ENCODE measurements at regions not wholly inside any gene's neighbourhood (a gene's known extent, or its start where the extent isn't known, plus 50 kb on each side); places are given as distances from the start of the nearest gene placed in this dataset.

GRCh38 chr6:140401761-140402160 is 1027.3 kb upstream of the CITED2 start:
- Histone ChIP-seq H3K27me3 (ENCODE audit: low read depth, low read length) (no peaks in the 10 kb centered on the region), H3K9me3 (ENCODE audit: control insufficient read depth in 1 of 2, low read length in 2 of 2) (peaks cover 0 to 7% of the 10 kb centered on the region in 2 donors), H3K4me3 (ENCODE audit: low read depth in 1 of 2, low read length in 2 of 2) (no peak overlapping the region), H3K27ac (ENCODE audit: low read length) (no peak overlapping the region), H3K4me1 (ENCODE audit: control insufficient read depth in 1 of 2, insufficient read depth in 2 of 2, low read length in 2 of 2) (no peaks in the 10 kb centered on the region), H3K36me3 (ENCODE audit: control insufficient read depth in 1 of 2, insufficient read depth in 2 of 2, low read length in 2 of 2) (no peaks in the 10 kb centered on the region)

GRCh38 chr6:140398076-140398475 is 1023.6 kb upstream of the CITED2 start:
- Histone ChIP-seq H3K9me3 (ENCODE audit: control insufficient read depth in 1 of 2, low read length in 2 of 2) (no peaks in the 10 kb centered on the region), H3K36me3 (ENCODE audit: control insufficient read depth in 1 of 2, insufficient read depth in 2 of 2, low read length in 2 of 2) (no peaks in the 10 kb centered on the region), H3K4me1 (ENCODE audit: control insufficient read depth in 1 of 2, insufficient read depth in 2 of 2, low read length in 2 of 2) (no peaks in the 10 kb centered on the region), H3K27me3 (ENCODE audit: low read depth, low read length) (no peaks in the 10 kb centered on the region), H3K4me3 (ENCODE audit: low read depth in 1 of 2, low read length in 2 of 2) (no peak overlapping the region), H3K27ac (ENCODE audit: low read length) (no peak overlapping the region)

- H3K27ac ChIP-seq (ENCODE audit: low read length) = no peak overlapping the region
- no peak overlapping the region for H3K4me3 ChIP-seq (ENCODE audit: low read depth in 1 of 2, low read length in 2 of 2)
- no peaks in the 10 kb centered on the region for H3K27me3 ChIP-seq (ENCODE audit: low read depth, low read length)
- no peaks in the 10 kb centered on the region for H3K36me3 ChIP-seq (ENCODE audit: control insufficient read depth in 1 of 2, insufficient read depth in 2 of 2, low read length in 2 of 2)
- no peaks in the 10 kb centered on the region for H3K9me3 ChIP-seq (ENCODE audit: control insufficient read depth in 1 of 2, low read length in 2 of 2)
- H3K4me1 ChIP-seq (ENCODE audit: control insufficient read depth in 1 of 2, insufficient read depth in 2 of 2, low read length in 2 of 2) = no peaks in the 10 kb centered on the region
Measured at GRCh38 chr6:140397106-140397505, 1022.7 kb upstream of the CITED2 start.

GRCh38 chr6:140393665-140394540 is 1019.5 kb upstream of the CITED2 start:
- Histone ChIP-seq H3K9me3 (ENCODE audit: control insufficient read depth in 1 of 2, low read length in 2 of 2) (no peaks in the 10 kb centered on the region), H3K27me3 (ENCODE audit: low read depth, low read length) (no peaks in the 10 kb centered on the region), H3K4me1 (ENCODE audit: control insufficient read depth in 1 of 2, insufficient read depth in 2 of 2, low read length in 2 of 2) (no peaks in the 10 kb centered on the region), H3K27ac (ENCODE audit: low read length) (no peak overlapping the region), H3K4me3 (ENCODE audit: low read depth in 1 of 2, low read length in 2 of 2) (no peak overlapping the region), H3K36me3 (ENCODE audit: control insufficient read depth in 1 of 2, insufficient read depth in 2 of 2, low read length in 2 of 2) (no peaks in the 10 kb centered on the region)

DNA sequence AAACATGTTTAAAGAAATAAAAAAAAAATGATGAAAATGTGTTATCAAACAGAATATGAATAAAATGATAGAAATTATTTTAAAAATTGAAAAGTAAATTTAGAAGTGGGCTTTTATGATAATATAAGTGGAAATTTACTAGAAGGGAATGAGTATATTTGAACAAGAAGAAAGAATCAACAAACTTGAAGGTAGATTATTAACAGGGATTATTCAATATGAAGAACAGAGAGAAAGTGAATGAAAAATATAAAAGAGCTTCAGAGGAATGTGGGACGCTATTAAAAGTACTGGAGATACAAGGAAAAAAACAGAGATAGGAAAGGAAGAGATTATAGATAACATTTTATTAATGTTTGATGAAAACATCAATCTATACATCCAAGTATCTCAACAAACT is 1014.4 kb upstream of the CITED2 start:
- H3K36me3 ChIP-seq (ENCODE audit: control insufficient read depth in 1 of 2, insufficient read depth in 2 of 2, low read length in 2 of 2) = no peaks in the 10 kb centered on the region
- H3K9me3 ChIP-seq (ENCODE audit: control insufficient read depth in 1 of 2, low read length in 2 of 2) = no peaks in the 10 kb centered on the region
- no peaks in the 10 kb centered on the region for H3K27me3 ChIP-seq (ENCODE audit: low read depth, low read length)
- H3K4me3 ChIP-seq (ENCODE audit: low read depth in 1 of 2, low read length in 2 of 2) = no peak overlapping the region
- H3K4me1 ChIP-seq (ENCODE audit: control insufficient read depth in 1 of 2, insufficient read depth in 2 of 2, low read length in 2 of 2) = no peaks in the 10 kb centered on the region
- no peak overlapping the region for H3K27ac ChIP-seq (ENCODE audit: low read length)

GRCh38 chr6:140388192-140388802 is 1013.8 kb upstream of the CITED2 start:
- H3K27ac ChIP-seq (ENCODE audit: low read length) = no peak overlapping the region
- no peaks in the 10 kb centered on the region for H3K36me3 ChIP-seq (ENCODE audit: control insufficient read depth in 1 of 2, insufficient read depth in 2 of 2, low read length in 2 of 2)
- no peaks in the 10 kb centered on the region for H3K9me3 ChIP-seq (ENCODE audit: control insufficient read depth in 1 of 2, low read length in 2 of 2)
- no peaks in the 10 kb centered on the region for H3K27me3 ChIP-seq (ENCODE audit: low read depth, low read length)
- no peak overlapping the region for H3K4me3 ChIP-seq (ENCODE audit: low read depth in 1 of 2, low read length in 2 of 2)
- H3K4me1 ChIP-seq (ENCODE audit: control insufficient read depth in 1 of 2, insufficient read depth in 2 of 2, low read length in 2 of 2) = no peaks in the 10 kb centered on the region

DNA sequence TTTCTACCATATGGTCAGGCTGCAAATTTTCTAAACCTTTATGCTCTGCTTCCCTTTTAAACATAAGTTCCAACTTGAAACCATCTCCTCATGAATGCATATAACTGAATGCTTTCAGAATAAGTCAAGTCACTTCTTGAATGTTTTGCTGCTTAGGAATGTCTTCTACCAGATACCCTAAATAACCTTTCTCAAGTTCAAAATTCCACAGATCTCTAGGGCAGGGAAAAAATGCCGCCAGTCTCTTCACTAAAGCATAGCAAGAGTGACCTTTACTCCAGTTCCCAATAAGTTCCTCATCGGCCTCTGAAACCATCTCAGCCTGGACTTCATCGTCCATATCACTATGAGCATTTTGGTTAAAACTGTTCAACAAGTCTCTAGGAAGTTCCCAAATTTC is 1011.2 kb upstream of the CITED2 start:
- Histone ChIP-seq H3K27me3 (ENCODE audit: low read depth, low read length) (no peaks in the 10 kb centered on the region), H3K4me1 (ENCODE audit: control insufficient read depth in 1 of 2, insufficient read depth in 2 of 2, low read length in 2 of 2) (no peaks in the 10 kb centered on the region), H3K4me3 (ENCODE audit: low read depth in 1 of 2, low read length in 2 of 2) (no peak overlapping the region), H3K27ac (ENCODE audit: low read length) (no peak overlapping the region), H3K36me3 (ENCODE audit: control insufficient read depth in 1 of 2, insufficient read depth in 2 of 2, low read length in 2 of 2) (no peaks in the 10 kb centered on the region), H3K9me3 (ENCODE audit: control insufficient read depth in 1 of 2, low read length in 2 of 2) (no peaks in the 10 kb centered on the region)

DNA sequence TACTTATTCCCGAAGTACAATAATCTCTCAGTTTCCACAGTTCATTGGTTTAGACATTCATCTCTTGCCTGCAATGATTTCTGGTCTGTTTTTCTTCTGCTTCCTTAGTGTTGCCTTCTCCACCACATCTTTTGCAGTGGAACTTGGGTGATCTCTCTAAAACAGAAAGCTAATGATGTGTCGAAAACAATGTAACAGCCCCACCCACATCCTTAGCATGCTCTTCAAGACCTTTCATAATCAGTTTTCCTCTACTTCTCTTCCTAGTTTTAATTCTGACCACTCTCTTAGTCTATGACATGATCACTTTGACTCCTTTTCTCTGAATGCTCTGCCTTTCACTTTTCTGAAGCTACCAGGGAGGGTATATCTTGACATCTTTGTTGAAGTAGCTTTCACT is 1007.9 kb upstream of the CITED2 start:
- H3K27me3 ChIP-seq (ENCODE audit: low read depth, low read length) = no peaks in the 10 kb centered on the region
- H3K9me3 ChIP-seq (ENCODE audit: control insufficient read depth in 1 of 2, low read length in 2 of 2) = no peaks in the 10 kb centered on the region
- H3K4me3 ChIP-seq (ENCODE audit: low read depth in 1 of 2, low read length in 2 of 2) = no peak overlapping the region
- no peaks in the 10 kb centered on the region for H3K4me1 ChIP-seq (ENCODE audit: control insufficient read depth in 1 of 2, insufficient read depth in 2 of 2, low read length in 2 of 2)
- H3K27ac ChIP-seq (ENCODE audit: low read length) = no peak overlapping the region
- no peaks in the 10 kb centered on the region for H3K36me3 ChIP-seq (ENCODE audit: control insufficient read depth in 1 of 2, insufficient read depth in 2 of 2, low read length in 2 of 2)

DNA sequence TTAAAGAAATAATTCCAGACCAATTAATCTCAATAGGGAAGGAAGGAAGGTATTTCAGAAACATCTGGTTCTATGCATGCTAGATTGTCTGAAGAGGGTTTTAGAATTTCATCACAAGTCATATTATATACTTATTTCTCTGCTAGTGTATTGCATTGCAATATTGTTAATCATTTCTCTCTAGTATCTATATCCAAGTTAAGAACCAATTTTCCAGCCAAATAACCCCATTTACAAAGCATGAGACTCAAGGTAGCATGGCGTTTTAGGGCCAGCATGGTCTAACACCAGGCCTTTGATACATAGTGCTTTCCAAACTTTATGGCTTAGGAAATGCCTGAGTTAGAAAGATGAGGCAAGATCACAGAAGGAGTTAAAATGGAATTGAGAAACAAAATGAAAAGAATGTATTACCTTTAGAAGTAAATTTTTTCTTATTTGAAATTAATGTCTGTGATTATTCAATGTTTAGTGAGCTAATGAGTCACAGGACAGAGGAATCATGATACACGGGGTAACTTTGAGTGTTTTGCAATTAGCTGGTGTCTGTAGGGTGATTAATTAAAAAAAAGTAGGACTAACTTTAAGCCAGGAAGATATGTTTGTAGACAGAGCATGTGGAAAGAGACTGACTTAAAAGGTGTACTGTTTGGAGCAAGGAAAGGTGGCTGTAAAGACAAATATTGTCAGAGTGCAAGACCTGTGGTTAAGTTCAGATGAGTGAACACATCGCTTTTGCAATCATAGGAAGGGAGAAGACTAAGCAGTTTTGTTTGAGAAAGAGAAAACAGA is 1006.2 kb upstream of the CITED2 start:
- H3K27me3 ChIP-seq (ENCODE audit: low read depth, low read length) = no peaks in the 10 kb centered on the region
- H3K36me3 ChIP-seq (ENCODE audit: control insufficient read depth in 1 of 2, insufficient read depth in 2 of 2, low read length in 2 of 2) = no peaks in the 10 kb centered on the region
- H3K9me3 ChIP-seq (ENCODE audit: control insufficient read depth in 1 of 2, low read length in 2 of 2) = no peaks in the 10 kb centered on the region
- H3K4me3 ChIP-seq (ENCODE audit: low read depth in 1 of 2, low read length in 2 of 2) = no peak overlapping the region
- no peak overlapping the region for H3K27ac ChIP-seq (ENCODE audit: low read length)
- no peaks in the 10 kb centered on the region for H3K4me1 ChIP-seq (ENCODE audit: control insufficient read depth in 1 of 2, insufficient read depth in 2 of 2, low read length in 2 of 2)

- no peaks in the 10 kb centered on the region for H3K4me1 ChIP-seq (ENCODE audit: control insufficient read depth in 1 of 2, insufficient read depth in 2 of 2, low read length in 2 of 2)
- H3K4me3 ChIP-seq (ENCODE audit: low read depth in 1 of 2, low read length in 2 of 2) = no peak overlapping the region
- H3K9me3 ChIP-seq (ENCODE audit: control insufficient read depth in 1 of 2, low read length in 2 of 2) = no peaks in the 10 kb centered on the region
- H3K27ac ChIP-seq (ENCODE audit: low read length) = no peak overlapping the region
- no peaks in the 10 kb centered on the region for H3K36me3 ChIP-seq (ENCODE audit: control insufficient read depth in 1 of 2, insufficient read depth in 2 of 2, low read length in 2 of 2)
- H3K27me3 ChIP-seq (ENCODE audit: low read depth, low read length) = no peaks in the 10 kb centered on the region
Measured at GRCh38 chr6:140379919-140380318, 1005.5 kb upstream of the CITED2 start.

GRCh38 chr6:140376209-140376608 is 1001.8 kb upstream of the CITED2 start:
- Histone ChIP-seq H3K4me3 (ENCODE audit: low read depth in 1 of 2, low read length in 2 of 2) (no peak overlapping the region), H3K36me3 (ENCODE audit: control insufficient read depth in 1 of 2, insufficient read depth in 2 of 2, low read length in 2 of 2) (no peaks in the 10 kb centered on the region), H3K27me3 (ENCODE audit: low read depth, low read length) (no peaks in the 10 kb centered on the region), H3K27ac (ENCODE audit: low read length) (no peak overlapping the region), H3K4me1 (ENCODE audit: control insufficient read depth in 1 of 2, insufficient read depth in 2 of 2, low read length in 2 of 2) (no peaks in the 10 kb centered on the region), H3K9me3 (ENCODE audit: control insufficient read depth in 1 of 2, low read length in 2 of 2) (no peaks in the 10 kb centered on the region)
